Suprapubic skin (tissue), 3 donors: ENCODE measurements at regions not wholly inside any gene's neighbourhood (a gene's known extent, or its start where the extent isn't known, plus 50 kb on each side); places are given as distances from the start of the nearest gene placed in this dataset.

ENCODE experiments used
- POLR2AphosphoS5 ChIP-seq, 3 donors: sonication (generic); formaldehyde crosslinking; IDR thresholded peaks; one replicate each; pipeline ENCODE4 v1.6.1; 2017; ENCODE audit warnings: antibody characterized with exemption in 3 of 3
- TF ChIP-seq, protein P1 (sequence below), 2 donors: fragments of 200-600 bp in 1 of 2; fragments of 450-650 bp in 1 of 2; sonication (generic) in 1 of 2; IDR thresholded peaks; one replicate each; pipeline ENCODE4 v1.5.1; 2016 to 2019; ENCODE audit warnings: antibody characterized with exemption in 2 of 2, mild to moderate bottlenecking in 1 of 2, moderate library complexity in 1 of 2

DNA sequence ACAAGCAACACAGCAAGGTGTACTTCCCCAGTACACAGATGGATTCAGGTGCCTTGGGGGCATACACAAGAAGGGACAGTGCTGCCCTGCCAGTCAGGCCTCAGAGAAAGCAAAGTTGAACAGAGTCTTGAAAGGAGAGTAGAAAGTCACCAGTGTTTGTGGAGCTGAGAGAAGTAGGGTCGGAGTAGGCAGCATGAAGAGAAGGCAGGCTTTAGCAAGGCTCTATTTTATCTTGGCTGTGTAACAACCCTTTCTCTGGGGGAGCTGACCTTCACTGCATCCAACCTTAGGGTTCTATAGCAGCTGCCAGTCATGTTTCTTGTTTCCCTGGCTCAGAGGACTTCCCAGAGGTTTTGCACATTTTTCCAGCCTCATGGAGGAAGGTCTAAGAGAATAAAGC is 77.4 kb upstream of the BLID start:
- no peak for TF ChIP-seq POLR2AphosphoS5 (IDR thresholded peaks at IDR 0.05)
- TF ChIP-seq, protein P1, sequence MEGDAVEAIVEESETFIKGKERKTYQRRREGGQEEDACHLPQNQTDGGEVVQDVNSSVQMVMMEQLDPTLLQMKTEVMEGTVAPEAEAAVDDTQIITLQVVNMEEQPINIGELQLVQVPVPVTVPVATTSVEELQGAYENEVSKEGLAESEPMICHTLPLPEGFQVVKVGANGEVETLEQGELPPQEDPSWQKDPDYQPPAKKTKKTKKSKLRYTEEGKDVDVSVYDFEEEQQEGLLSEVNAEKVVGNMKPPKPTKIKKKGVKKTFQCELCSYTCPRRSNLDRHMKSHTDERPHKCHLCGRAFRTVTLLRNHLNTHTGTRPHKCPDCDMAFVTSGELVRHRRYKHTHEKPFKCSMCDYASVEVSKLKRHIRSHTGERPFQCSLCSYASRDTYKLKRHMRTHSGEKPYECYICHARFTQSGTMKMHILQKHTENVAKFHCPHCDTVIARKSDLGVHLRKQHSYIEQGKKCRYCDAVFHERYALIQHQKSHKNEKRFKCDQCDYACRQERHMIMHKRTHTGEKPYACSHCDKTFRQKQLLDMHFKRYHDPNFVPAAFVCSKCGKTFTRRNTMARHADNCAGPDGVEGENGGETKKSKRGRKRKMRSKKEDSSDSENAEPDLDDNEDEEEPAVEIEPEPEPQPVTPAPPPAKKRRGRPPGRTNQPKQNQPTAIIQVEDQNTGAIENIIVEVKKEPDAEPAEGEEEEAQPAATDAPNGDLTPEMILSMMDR (IDR thresholded peaks at IDR 0.05): no peak
